Aorta (tissue), 5 donors: ENCODE measurements at regions not wholly inside any gene's neighbourhood (a gene's known extent, or its start where the extent isn't known, plus 50 kb on each side); places are given as distances from the start of the nearest gene placed in this dataset.

Source experiments
- ATAC-seq: fragments of 200-7000 bp; cut with Tn5 transposase; one replicate; pipeline ENCODE4 v1.9.1; 2022; ENCODE audit warnings: moderate library complexity; ENCODE audit not compliant: low FRiP score
- DNase-seq, 2 donors: peaks; one replicate each; pipeline ENCODE4 v3.0.0-alpha.2; 2020
- H3K27ac ChIP-seq, 2 donors: one replicate each; pipeline ENCODE4 v1.5.1; 2013; ENCODE audit warnings: low read length in 2 of 2, mild to moderate bottlenecking in 2 of 2, moderate library complexity in 2 of 2, control low read depth in 1 of 2, inconsistent platforms in 1 of 2, low read depth in 1 of 2
- H3K27me3 ChIP-seq, 2 donors: one replicate each; pipeline ENCODE4 v1.6.1; 2013; ENCODE audit warnings: control low read depth in 1 of 2, low read length in 1 of 2, mild to moderate bottlenecking in 1 of 2, moderate library complexity in 1 of 2; ENCODE audit not compliant: insufficient read depth in 2 of 2, control insufficient read depth in 1 of 2
- H3K36me3 ChIP-seq, 2 donors: one replicate each; pipeline ENCODE4 v1.6.1; 2013; ENCODE audit warnings: control low read depth in 1 of 2, low read length in 1 of 2, mild to moderate bottlenecking in 1 of 2; ENCODE audit not compliant: insufficient read depth in 2 of 2, control insufficient read depth in 1 of 2
- H3K4me1 ChIP-seq, 2 donors: one replicate each; pipeline ENCODE4 v1.6.1; 2013; ENCODE audit warnings: low read length in 2 of 2, control low read depth in 1 of 2, mild to moderate bottlenecking in 1 of 2, moderate library complexity in 1 of 2; ENCODE audit not compliant: insufficient read depth in 2 of 2, control insufficient read depth in 1 of 2
- H3K4me3 ChIP-seq, 2 donors: one replicate each; pipeline ENCODE4 v1.5.1; 2013; ENCODE audit warnings: low read length in 2 of 2, control low read depth in 1 of 2, mild to moderate bottlenecking in 1 of 2
- H3K9me3 ChIP-seq: one replicate; pipeline ENCODE4 v1.6.1; 2013; ENCODE audit warnings: mild to moderate bottlenecking, low read length; ENCODE audit not compliant: control insufficient read depth
- WGBS, 2 donors: extraction: QIAGEN DNeasy Blood & Tissue Kit; methylation state at CpG; one replicate each; pipeline ENCODE4 v1.1.7; 2013; 5-methylcytosine and 5-hydroxymethylcytosine counted together
- intact Hi-C, 2 donors: fragments of 100-400 bp; cut with DNase I; formaldehyde crosslinking; loops; one replicate each; pipeline versions ENCODE4 v1.14.2 to v1.15.0; 2022
- donor health status: healthy with polysubstance abuse.
- donor health status: Bipolar disorder and iron deficiency.
- donor health status: DM: no; HTN: no; CAD: no.
- donor health status: DM: no; HTN: no; CAD: no.
- donor health status: DM: yes; HTN: yes; CAD: no.

DNA sequence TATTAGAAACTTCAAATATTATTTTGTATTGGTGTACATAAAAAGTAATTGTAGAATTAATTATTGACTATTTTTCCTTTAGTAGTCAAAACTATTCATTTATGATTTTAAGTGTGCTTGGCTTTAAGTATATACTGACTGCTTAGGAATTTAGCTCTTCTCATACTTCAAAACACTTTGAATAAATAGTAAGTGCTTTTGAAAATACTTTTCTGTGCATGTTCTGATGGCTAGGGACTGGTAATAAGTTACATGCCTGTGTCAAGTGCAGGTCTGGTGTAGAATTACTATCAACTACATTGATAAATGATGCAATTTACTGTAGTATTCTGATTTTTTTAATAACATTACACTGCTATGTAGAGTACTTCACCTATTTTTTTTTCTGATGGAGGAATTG lies 397.6 kb upstream of the SGO1 start:
- DNase-seq (no peak), ATAC-seq (no peak)
- Histone ChIP-seq H3K27ac (no peak overlapping the region), H3K4me3 (no peak overlapping the region), H3K9me3 (no peaks in the 10 kb centered on the region), H3K4me1 (no peaks in the 10 kb centered on the region), H3K27me3 (no peaks in the 10 kb centered on the region), H3K36me3 (no peaks in the 10 kb centered on the region)
- intact Hi-C loops: no loop called here

GRCh38 chr3:20576228-20576627 lies 390.2 kb upstream of the SGO1 start:
- no peaks in the 10 kb centered on the region for H3K4me1 ChIP-seq

DNA sequence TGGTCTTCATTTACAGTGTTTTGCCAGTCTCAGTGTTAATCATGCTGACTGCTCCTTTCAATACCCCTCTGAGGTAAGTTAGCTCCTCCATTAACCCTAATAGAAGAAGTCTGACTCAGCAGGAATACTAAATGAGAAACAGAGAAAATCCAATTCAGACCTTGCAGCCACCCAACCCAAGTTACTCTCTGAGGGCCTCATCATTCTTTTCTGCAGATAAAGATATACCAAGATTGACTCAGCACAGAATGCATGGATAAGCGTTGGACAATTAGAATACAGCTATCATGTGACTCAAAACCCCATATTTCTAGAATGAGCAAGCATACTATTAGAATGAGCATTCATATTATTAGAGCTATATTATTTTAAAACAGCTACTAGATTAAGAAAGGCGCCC lies 389.1 kb upstream of the SGO1 start:
- Histone ChIP-seq H3K4me1 (no peaks in the 10 kb centered on the region), H3K27me3 (no peaks in the 10 kb centered on the region), H3K4me3 (no peak overlapping the region), H3K9me3 (no peaks in the 10 kb centered on the region), H3K36me3 (no peaks in the 10 kb centered on the region), H3K27ac (no peak overlapping the region)
- ATAC-seq: no peak
- intact Hi-C loops: no loop called here
- no peak for DNase-seq
- 84 to 86% methylated on average over 2 of the region's 2 CpGs for WGBS, 2 donors

More at GRCh38 chr3:20576228-20576627, 390.2 kb upstream of the SGO1 start:
- Histone ChIP-seq H3K27me3 (no peaks in the 10 kb centered on the region), H3K9me3 (no peaks in the 10 kb centered on the region), H3K27ac (no peak overlapping the region), H3K4me3 (no peak overlapping the region), H3K36me3 (no peaks in the 10 kb centered on the region)
- no peak for ATAC-seq
- 32 to 37% methylated on average over 3 of the region's 3 CpGs for WGBS, 2 donors
- no peak for DNase-seq
- intact Hi-C loops: no loop called here

- no peak overlapping the region for H3K4me3 ChIP-seq
- intact Hi-C loops: no loop called here
- no peaks in the 10 kb centered on the region for H3K9me3 ChIP-seq
- H3K36me3 ChIP-seq: no peaks in the 10 kb centered on the region
- 40 to 45% methylated on average over 4 of the region's 4 CpGs for WGBS, 2 donors
- no peak overlapping the region for H3K27ac ChIP-seq
- H3K27me3 ChIP-seq: no peaks in the 10 kb centered on the region
- ATAC-seq (no peak), DNase-seq (no peak)
- H3K4me1 ChIP-seq: no peaks in the 10 kb centered on the region
Observed at GRCh38 chr3:20574746-20575145, 388.7 kb upstream of the SGO1 start.

DNA sequence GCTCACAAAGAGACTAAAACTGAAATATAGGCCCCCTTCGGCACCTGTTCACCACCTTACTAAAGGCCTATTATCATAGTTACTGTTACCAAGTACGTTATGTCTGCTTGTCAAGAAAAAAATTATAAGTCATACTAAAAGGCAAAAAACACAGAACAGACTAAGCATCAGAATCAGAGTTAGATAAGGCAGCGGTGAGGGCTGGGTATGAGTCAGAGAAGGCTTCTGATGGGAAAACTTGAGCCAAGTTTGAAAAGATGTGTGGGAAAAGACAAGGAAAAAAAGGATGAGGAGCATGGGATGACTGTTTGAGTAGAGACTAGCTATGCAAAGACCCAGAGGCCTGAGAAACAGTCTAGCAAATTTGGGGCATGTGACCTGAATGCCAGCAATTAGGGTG lies 387.2 kb upstream of the SGO1 start:
- ATAC-seq: no peak
- Histone ChIP-seq H3K36me3 (no peaks in the 10 kb centered on the region), H3K27me3 (no peaks in the 10 kb centered on the region), H3K27ac (no peak overlapping the region), H3K4me3 (no peak overlapping the region), H3K4me1 (no peaks in the 10 kb centered on the region), H3K9me3 (no peaks in the 10 kb centered on the region)
- intact Hi-C loops: no loop called here
- WGBS, 2 donors: 62 to 75% methylated on average over 3 of the region's 3 CpGs
- no peak for DNase-seq

GRCh38 chr3:20572473-20572872 lies 386.5 kb upstream of the SGO1 start:
- intact Hi-C loops: no loop called here
- no peak for DNase-seq
- ATAC-seq: no peak
- Histone ChIP-seq H3K27me3 (no peaks in the 10 kb centered on the region), H3K36me3 (no peaks in the 10 kb centered on the region), H3K27ac (no peak overlapping the region), H3K4me3 (no peak overlapping the region), H3K4me1 (no peaks in the 10 kb centered on the region), H3K9me3 (no peaks in the 10 kb centered on the region)
- WGBS, 2 donors: 95 to 97% methylated on average over 5 of the region's 5 CpGs

- Histone ChIP-seq H3K4me1 (no peaks in the 10 kb centered on the region), H3K27ac (no peak overlapping the region), H3K27me3 (no peaks in the 10 kb centered on the region), H3K9me3 (no peaks in the 10 kb centered on the region), H3K4me3 (no peak overlapping the region), H3K36me3 (no peaks in the 10 kb centered on the region)
- ATAC-seq (no peak), DNase-seq (no peak)
- WGBS, 2 donors: 40 to 44% methylated on average over 2 of the region's 2 CpGs
- intact Hi-C loops: no loop called here
Observed at GRCh38 chr3:20569310-20569709, 383.3 kb upstream of the SGO1 start.

DNA sequence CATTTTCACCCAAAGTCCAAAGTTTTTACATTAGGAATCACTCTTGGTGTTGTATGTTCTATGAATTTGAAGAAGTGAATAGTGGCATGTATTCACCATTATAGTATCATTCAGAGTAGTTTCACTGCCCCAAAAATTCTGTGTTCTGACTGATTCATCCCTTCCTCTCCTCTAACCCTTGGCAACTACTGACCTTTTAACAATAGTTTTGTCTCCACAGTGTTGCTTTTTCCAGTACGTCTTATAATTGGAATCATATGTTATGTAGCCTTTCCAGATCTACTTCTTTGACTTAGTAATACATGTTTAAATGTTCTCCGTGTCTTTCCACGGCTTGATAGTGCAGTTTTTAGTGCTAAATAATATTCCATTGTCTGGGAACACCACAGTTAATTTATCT lies 379.0 kb upstream of the SGO1 start:
- intact Hi-C loops: no loop called here
- no peaks in the 10 kb centered on the region for H3K36me3 ChIP-seq
- H3K27me3 ChIP-seq: no peaks in the 10 kb centered on the region
- H3K4me3 ChIP-seq: no peak overlapping the region
- no peaks in the 10 kb centered on the region for H3K9me3 ChIP-seq
- no peak overlapping the region for H3K27ac ChIP-seq
- WGBS, 2 donors: 51 to 66% methylated on average over 3 of the region's 3 CpGs
- H3K4me1 ChIP-seq: no peaks in the 10 kb centered on the region
- DNase-seq (no peak), ATAC-seq (no peak)

DNA sequence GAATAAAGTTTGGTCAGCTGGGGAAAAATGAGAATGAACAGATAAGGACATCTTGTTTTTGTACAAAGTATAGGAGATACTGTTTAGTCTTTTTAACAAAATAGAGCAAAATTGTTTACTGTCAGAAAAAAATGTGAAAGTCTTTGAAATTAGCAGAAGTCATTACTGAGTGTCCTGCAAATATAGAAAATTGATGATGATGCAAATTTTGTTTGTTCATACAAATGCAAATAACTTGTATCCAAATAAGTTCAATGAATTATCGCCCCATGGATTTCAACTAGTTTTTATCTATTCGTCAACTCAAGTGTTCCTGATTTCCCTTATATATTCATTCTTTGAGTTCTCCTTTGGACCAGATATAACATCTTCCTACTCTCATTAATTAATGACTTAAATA lies 378.0 kb upstream of the SGO1 start:
- Histone ChIP-seq H3K27ac (no peak overlapping the region), H3K4me1 (no peaks in the 10 kb centered on the region), H3K9me3 (no peaks in the 10 kb centered on the region), H3K27me3 (no peaks in the 10 kb centered on the region), H3K36me3 (no peaks in the 10 kb centered on the region), H3K4me3 (no peak overlapping the region)
- DNase-seq: no peak
- no peak for ATAC-seq
- 95 to 96% methylated on average over 2 of the region's 2 CpGs for WGBS, 2 donors
- intact Hi-C loops: no loop called here
